HG03575 (cell line): ENCODE measurements at regions not wholly inside any gene's neighbourhood (a gene's known extent, or its start where the extent isn't known, plus 50 kb on each side); places are given as distances from the start of the nearest gene placed in this dataset.

Source experiments
- ATAC-seq: cut with Tn5 transposase; IDR thresholded peaks from one replicate; pipeline ENCODE4 v1.9.1; 2021; ENCODE audit not compliant: unreplicated experiment, insufficient number of reproducible peaks, low FRiP score; ENCODE audit errors: extremely low read depth

DNA sequence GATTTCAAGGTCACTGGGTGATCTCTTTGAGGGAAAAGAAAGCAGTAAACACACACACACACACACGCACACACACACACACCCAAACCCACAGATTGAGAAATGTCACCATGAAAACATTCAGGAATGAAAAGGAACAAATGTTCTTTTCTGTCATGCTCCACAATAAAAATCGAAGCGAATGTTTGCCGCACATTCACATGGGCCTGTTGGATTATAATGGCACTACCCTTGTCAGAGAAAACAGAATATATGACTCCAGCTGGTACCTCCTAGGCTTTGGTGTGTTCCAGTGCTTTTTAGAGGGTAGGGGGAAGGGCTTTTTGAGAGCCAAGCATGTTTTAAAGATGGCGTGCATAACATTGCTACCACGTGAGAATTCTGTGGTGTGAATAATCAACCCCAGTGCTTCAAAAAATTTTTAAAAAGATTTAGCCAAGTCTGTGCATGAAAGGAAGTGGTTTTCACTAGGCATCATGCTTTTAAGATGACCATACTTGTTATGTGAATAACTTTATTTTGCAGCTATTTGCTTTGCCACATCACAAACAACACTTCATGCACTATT is 120.8 kb upstream of the ZNF608 start:
- no peak for ATAC-seq

DNA sequence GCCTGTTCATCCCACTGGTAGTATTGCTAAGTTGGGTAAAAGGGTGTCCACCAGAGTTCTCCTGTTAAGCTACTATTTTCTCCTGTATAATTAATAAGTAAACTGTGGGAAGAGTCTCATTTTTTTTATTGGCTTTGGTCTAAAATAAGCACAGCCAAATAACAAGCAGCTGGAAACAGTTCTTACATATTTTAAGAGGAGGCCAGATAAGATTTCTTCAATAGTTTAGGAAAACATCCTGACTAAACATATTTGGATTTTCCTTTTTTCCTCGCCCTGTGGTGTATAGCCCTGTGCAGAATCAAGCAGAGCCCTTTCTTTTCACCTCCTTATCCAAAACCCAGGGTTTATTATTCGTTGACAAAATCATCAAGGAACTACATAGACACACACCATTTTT is 122.2 kb upstream of the ZNF608 start:
- ATAC-seq: no peak

DNA sequence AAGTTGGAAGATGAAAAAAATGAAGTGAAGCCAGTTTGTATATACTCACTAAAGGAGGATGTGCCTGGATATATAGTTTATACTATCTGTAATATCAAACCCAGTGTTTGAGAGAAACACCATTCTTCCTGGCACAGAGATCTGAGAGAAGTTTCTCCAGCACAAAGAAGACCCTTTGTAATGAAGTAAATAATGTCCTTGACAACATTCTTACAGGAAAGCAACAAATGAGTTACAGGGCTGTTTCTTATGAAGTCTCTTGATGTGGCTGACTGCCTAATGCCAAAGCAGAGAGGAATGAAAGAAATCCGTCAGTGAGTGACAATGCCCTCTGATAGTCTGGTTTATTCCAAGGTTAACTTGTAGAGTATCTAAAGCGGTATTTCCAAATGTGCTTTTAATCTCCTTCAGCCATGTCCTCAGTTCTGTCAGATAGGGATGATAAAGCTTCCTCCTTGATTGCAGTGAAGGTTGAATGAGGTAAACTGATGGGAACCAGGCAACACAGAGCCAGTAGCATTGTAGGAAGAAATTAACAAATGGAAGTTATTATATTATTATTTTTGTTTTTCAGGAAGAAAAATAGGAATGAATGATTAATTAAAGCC is 123.1 kb upstream of the ZNF608 start:
- ATAC-seq: no peak

DNA sequence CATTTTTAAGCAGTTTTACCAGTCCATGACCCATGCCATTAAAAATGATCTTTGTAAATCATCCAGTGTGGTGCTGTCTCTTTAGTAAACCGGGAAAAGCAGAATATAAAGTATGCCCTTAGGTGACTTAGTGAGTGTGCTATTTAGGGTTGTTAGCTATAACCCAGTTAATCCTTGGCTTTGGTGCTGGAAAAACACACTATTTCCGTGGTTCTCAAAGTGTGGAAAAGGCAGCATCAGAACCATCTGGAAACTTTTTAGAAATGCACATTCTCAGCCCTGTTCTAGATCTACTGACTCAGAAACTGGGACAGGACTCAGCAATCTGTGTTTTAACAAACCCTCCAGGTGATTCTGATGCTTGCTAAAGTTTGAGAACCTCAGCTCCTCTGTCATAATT is 123.6 kb upstream of the ZNF608 start:
- no peak for ATAC-seq

DNA sequence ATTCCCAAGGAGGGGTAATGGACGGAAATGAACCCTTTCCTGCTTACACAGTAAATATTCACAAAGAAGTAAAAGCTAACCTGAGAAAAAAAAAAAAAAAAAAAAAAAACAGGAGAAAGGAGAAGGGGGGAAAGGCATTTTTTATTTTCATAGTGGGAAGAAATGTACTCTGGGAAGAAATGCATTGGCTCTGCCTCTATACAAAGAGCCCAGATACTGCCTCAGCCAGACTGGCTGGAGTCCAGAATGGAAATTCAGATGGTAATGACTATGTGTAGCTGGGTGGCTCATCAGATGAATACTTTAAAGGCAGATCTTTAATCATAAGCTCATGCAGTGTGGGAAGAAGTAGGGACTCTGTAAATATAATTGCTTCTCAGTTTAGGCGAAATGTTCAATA is 124.9 kb upstream of the ZNF608 start:
- no peak for ATAC-seq

DNA sequence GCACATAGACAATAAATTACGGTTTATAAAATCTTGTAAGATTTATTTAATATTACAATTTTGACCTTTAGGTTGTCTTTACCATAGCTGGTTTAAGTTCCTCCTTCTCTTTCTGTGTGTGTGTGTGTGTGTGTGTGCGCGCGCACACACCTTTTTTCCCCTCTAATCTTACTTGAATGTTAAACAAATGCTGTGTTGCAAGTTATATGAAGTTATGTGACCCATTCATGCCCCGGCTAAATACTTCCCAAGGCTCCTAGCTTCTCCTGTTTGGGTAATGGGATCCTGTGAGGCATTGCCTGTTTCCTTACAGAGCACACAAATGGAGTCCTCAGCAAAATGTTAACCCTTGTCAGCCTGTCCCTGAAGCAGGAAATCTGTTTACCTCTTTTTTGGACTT is 125.6 kb upstream of the ZNF608 start:
- ATAC-seq: no peak

DNA sequence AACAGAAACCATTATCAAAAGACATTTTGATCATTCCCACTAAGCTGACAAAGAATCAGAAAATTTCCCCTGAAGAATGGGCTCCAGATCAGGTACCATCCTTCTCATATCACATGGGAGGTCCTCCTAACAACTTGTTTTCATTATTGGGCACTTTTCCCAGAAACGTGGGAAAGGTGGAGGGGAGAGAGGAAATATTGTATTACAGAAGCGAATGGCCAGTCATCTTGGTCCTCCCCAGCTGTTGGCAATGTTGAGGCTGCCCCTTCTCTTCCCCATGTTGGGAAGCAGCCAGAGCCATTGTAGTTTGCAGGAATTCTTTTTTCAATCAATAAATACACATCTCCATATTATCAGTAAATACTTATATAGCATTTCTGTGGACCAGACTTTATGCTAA is 126.2 kb upstream of the ZNF608 start:
- ATAC-seq: no peak

DNA sequence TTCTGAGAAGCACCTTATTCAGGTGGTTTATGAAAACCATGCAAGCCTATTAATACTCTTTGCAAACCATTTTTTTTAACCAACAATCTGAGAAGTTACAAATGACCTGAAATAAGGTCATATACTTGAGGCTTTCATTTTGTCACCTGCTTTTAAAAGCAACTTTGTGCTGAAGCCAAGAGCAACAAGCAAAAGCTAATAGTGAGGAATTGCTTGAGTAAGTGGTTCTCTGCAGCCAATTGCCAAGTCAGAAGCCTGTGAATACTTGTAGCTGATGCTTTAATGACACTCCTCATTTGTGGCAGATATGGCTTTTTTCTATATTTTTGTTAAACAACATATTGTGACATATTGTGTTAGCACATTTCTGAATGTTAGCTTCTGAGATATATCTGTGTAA is 126.7 kb upstream of the ZNF608 start:
- no peak for ATAC-seq

DNA sequence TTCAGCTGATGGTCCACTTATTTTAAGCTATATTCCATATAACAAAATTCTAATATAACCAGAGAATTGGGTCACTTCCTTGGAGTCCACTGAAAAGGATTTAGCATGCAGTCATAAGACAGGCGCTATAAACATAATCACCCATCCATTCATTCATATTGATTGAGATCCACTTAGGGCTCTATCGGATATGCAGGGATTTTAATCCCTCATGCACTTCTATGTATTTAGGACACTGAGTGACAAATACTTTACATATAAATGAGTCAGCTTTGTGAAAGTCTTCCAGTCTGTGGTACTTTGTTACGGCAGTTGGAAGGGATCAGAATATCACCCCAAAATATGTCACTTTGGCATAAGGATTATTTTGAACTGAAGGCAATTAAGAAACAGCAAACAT is 127.3 kb upstream of the ZNF608 start:
- ATAC-seq: no peak

DNA sequence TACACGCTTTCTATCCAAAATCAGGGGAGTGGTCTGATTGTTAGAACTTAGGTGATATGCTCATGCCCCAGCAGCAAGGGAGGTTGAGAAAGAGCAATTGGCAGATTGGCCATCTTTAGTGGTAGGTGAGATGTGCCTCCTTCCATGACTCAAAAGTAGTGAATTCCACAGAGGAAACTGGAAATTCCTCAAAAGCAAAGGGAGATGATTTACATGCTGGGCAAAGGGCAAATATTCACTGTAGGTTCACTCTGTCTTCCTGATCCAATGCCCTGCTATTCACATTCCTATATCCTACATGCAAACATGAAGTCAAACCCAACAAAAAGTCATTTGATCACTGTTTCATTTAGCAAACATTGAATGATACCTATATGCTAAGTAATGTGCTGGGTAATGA is 130.1 kb upstream of the ZNF608 start:
- no peak for ATAC-seq

DNA sequence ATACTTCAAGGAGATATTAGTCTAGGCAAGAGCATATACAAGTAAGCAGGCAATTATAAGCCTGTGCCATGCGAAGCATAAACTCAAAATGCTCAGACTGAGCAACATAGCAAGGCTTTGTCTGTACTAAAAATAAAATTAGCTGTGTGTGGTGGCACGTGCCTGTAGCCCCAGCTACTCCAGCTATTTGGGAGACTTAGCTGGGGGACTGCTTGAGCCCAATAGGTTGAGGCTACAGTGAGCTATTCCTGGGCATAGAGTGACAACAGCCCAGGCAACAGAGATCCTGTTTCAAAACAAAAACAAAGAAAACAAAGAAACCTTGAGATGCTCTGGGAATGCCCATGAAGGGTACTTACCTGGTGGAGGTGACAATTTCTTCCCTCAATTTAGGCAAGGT is 130.5 kb upstream of the ZNF608 start:
- ATAC-seq: no peak

DNA sequence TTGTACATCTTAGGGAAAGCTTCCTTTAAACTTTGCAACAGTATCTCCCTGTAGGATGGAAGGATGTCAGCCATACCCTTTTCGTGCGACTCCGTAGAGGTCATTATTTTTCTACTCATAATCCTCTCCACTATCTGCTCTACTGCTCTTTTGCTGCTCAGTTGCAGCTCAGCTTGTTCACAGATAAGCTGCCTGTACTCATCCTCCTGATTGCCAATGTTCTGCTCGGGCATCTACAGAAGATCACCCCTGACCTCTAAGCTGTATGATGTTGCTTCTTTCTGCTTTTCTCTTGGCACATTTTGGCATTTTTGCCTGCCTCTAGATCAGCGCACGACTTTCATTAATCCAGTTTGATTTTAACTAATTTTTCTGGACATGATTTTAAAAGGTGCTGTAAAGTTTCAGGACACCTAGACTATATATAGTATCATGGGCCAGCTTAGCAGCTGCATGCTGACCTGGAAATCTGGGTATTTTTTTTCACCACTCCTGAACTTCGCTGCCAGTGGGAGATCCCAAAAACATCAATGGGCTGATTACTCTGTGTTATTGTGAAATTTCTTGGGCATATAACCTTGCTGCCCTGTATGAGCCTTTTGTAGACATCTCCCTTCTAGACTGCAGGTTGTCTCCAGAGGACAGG is 131.2 kb upstream of the ZNF608 start:
- no peak for ATAC-seq

DNA sequence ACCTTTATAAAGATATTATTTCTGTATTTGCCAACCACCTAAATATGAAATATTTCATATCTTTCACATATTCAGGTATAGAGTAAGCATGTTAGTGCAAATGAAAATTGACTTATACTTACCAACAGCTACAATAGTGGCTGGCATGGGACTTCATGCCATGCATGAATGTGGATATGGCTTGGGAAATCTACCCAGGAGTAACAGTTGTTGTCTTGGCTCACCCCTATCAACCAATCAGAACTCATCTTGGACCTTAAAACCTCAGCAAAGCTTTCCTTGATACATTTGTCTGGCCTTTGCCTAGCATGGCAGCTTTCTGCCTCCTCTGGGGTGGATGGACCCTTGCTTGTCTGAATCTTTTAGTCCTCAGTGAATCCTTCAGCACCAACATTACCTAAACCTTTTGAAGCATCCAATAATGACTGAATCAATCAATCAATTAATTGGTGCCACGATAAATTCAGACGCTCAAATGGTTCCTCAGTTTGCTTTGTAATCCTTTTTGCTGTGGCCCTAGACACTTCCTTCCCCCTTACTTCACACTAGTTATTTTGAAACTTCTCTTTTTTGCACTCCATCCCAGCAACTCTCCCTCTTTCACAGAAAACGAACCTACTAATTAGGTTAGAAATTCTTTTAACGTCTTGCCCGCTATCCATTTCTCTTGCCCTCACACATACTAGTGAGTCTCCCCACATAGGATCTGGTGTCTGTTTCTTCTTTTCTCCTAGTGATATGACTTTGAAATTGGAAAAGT is 132.3 kb upstream of the ZNF608 start:
- ATAC-seq: no peak

DNA sequence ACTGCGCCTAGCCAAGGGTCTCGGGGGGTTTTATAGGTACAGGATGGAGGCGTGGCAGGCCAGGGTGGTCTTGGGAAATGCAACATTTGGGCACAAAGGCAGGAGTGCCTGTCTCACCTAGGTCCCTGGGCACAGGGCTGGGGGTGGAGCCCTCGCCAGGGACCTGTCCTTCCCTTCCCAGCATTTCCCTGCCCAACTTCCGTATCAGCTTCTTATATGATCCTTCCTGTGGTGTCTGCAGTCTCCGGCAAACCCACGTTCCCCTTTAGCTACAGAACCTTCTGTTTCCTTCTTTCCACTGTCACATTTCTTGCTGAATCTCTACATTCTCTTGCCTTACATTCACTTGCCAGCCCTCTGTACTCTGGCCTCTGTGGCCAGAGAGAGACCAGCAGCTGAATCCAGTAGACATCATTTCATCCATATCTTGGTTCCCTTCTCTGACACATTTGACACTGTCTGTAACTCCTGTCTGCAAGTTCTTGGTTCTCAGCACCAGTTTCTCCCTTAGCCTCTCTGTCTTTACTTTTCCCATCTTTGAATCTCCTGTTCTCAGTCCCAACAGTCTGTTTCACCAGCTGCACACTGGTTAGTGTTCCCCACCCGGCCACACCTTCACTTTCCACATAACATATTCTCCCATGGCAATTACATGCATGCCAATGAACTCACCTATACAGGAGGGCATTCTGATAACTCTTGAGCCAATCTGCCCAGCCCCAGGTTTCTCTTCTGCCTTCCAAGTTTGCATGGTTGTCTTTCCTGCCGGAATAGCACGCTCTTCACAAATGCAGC is 134.7 kb upstream of the ZNF608 start:
- no peak for ATAC-seq

DNA sequence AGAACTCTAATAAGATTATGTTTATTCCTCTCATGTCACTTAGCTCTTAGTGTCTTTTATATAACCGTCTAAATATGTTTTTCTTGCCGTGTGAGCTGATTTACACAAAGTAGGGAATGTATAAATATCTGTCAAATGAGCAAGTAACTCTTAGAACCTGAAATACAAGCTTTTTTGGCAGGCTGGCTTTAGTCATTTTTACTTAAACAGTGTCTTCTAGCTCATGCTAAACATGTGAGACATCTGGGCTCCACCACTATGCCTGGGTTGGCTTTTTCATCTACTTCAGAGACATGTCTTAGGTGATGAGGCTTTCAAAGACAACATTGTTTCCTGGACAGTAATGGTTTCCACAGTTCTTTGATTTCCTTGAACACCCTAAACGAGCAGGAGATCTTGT is 137.2 kb upstream of the ZNF608 start:
- no peak for ATAC-seq

DNA sequence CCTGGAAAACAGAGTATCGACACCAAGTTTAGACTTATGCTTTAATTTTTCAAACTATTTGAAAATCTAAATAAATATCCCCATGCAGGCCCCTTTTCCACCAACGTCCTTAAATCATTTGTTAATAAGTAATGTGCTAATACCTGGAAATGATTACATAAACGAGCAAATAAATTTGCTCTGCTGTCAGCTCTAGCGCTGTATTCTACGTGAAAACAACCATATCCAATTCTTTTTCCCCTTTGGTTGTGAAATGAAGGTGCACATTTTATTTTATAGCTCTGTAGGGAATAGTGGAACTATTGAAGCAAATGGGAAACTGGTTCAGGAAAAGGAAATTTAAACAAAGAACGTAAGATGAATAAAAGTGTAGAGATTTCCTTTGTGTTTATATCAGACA is 137.7 kb upstream of the ZNF608 start:
- no peak for ATAC-seq

DNA sequence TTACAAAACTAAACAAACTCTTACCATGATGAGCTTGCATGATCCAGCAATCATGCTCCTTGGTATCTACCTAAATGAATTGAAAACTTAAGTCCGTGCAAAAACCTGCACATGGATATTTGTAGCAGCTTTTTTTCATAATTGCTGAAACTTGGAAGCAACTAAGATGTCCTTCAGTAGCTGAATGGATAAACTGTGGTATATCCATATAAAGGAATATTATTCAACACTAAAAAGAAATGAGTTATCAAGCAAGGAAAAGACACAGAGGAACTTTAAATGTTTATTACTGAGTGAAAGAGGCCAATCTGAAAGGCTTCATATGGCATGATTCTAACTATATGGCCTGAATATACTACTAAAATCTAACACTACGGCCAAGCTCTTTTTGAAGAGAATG is 139.1 kb upstream of the ZNF608 start:
- no peak for ATAC-seq

DNA sequence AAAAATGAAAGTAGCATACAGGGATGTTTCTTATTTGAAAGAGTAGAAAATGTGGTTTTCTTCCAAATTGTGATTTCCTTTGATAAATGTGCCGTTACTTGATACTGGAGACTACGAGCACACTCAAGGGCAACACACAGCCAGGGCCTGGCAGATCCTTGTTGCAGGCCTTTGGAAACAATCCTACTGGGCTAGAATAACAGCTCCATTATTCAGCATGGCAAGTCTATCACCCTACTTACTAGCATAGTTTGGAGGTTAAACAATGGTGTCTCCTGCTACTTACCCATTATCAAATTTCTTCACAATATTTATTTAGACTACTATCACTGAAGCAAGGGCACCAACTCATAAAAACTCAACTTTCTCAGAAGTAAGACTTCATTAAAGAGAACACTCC is 140.8 kb upstream of the ZNF608 start:
- no peak for ATAC-seq

DNA sequence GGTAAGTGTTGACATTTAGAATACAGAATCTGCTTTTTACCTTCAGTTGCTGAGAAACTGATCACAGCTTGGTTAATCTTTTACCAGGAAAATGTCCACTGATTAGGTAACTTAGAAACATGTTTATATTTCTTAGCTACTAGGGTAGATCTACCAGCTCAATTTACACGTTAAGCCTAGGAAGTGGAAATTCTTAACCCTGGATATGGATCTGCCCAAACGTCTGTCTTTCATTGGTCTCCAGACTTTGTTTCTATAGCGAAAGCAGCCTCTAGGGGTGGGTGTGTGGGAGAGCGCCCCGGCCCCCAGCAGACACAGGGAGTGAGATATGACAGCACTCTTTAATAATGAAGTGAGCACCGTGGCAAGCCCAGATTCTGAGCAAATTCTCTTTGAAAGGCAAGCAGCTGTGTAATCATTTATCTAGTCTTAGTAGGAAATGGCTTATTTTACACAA is 141.6 kb upstream of the ZNF608 start:
- ATAC-seq: no peak
